B cell (primary cell): ENCODE measurements at regions not wholly inside any gene's neighbourhood (a gene's known extent, or its start where the extent isn't known, plus 50 kb on each side); places are given as distances from the start of the nearest gene placed in this dataset.

Source experiments
- ATAC-seq: fragments of 200-7000 bp; cut with Tn5 transposase; one replicate; pipeline ENCODE4 v1.10.0; 2021; ENCODE audit warnings: low read depth, mild to moderate bottlenecking, moderate number of reproducible peaks, moderate library complexity
- CTCF ChIA-PET: fragments of 350-600 bp; sonication (Branson Sonifier 250); formaldehyde crosslinking; loops from one replicate; lab custom pipeline; 2021; ENCODE audit warnings: antibody characterized with exemption, inconsistent platforms; lab: Charles Lee
- POLR2A ChIA-PET: fragments of 350-600 bp; sonication (Branson Sonifier 250); formaldehyde crosslinking; loops from one replicate; lab custom pipeline; 2021; ENCODE audit warnings: antibody characterized with exemption; lab: Charles Lee
- DNase-seq: peaks from one replicate; pipeline ENCODE4 v3.0.0; 2013
- H2AFZ ChIP-seq: 2 replicates; pipeline ENCODE4 v1.6.1; 2012; ENCODE audit warnings: mild to moderate bottlenecking, low read depth, low read length; ENCODE audit not compliant: insufficient read depth, poor library complexity, severe bottlenecking
- H3K27ac ChIP-seq, 2 donors: 1 replicate in 1 of 2; 2 replicates in 1 of 2; pipeline ENCODE4 v1.5.1; 2012 to 2013; ENCODE audit warnings: low read length in 2 of 2, mild to moderate bottlenecking in 2 of 2, moderate library complexity in 1 of 2
- H3K27me3 ChIP-seq, 4 experiments: fragments of 200-600 bp in 1 of 4; sonication (generic) in 1 of 4; replicated peaks in 1 of 4; 1 replicate in 2 of 4; 2 replicates in 2 of 4; pipeline versions ENCODE4 v1.6.1 to v1.7.0; 2013 to 2016; ENCODE audit warnings: low read length in 3 of 4, mild to moderate bottlenecking in 2 of 4, mixed read lengths in 1 of 4, moderate library complexity in 1 of 4; ENCODE audit not compliant: insufficient read depth in 4 of 4, control insufficient read depth in 3 of 4; ENCODE audit errors: control extremely low read depth in 1 of 4
- H3K36me3 ChIP-seq, 2 experiments: replicated peaks in 1 of 2; 1 replicate in 1 of 2; 2 replicates in 1 of 2; pipeline versions ENCODE4 v1.6.1 to v1.7.1; 2013; ENCODE audit warnings: low read length in 1 of 2; ENCODE audit not compliant: insufficient read depth in 2 of 2, control insufficient read depth in 1 of 2; ENCODE audit errors: control extremely low read depth in 1 of 2, extremely low read depth in 1 of 2
- H3K4me1 ChIP-seq, 2 donors: fragments of 200-600 bp in 1 of 2; sonication (generic) in 1 of 2; 1 replicate in 1 of 2; 2 replicates in 1 of 2; pipeline versions ENCODE4 v1.5.1 to v1.6.1; 2013 to 2017; ENCODE audit warnings: low read length in 2 of 2; ENCODE audit not compliant: control insufficient read depth in 2 of 2, insufficient read depth in 2 of 2
- H3K4me2 ChIP-seq: replicated peaks from 2 replicates; pipeline ENCODE3; 2012; ENCODE audit warnings: mild to moderate bottlenecking, low read depth, low read length; ENCODE audit not compliant: poor library complexity, severe bottlenecking
- H3K4me3 ChIP-seq, 5 experiments: fragments of 200-600 bp in 1 of 5; sonication (generic) in 1 of 5; 1 replicate in 3 of 5; 2 replicates in 2 of 5; pipeline versions ENCODE4 v1.5.1 to v1.7.0; 2011 to 2016; ENCODE audit warnings: low read length in 4 of 5, mild to moderate bottlenecking in 4 of 5, low read depth in 2 of 5, control low read depth in 1 of 5, moderate library complexity in 1 of 5; ENCODE audit not compliant: insufficient read depth in 1 of 5; ENCODE audit errors: control extremely low read depth in 1 of 5, extremely low read depth in 1 of 5
- H3K79me2 ChIP-seq: fragments of 200-600 bp; sonication (generic); one replicate; pipeline ENCODE4 v1.6.0; 2016; ENCODE audit warnings: low read length; ENCODE audit not compliant: control insufficient read depth, insufficient read depth
- H3K9ac ChIP-seq: fragments of 200-600 bp; sonication (generic); 2 replicates; pipeline ENCODE4 v1.6.1; 2017; ENCODE audit warnings: mild to moderate bottlenecking, low read length, moderate library complexity
- H3K9me3 ChIP-seq, 3 donors: one replicate each; pipeline versions ENCODE4 v1.6.1 to v1.7.1; 2013; ENCODE audit warnings: low read length in 2 of 3; ENCODE audit not compliant: control insufficient read depth in 2 of 3, insufficient read depth in 1 of 3; ENCODE audit errors: control extremely low read depth in 1 of 3
- H4K20me1 ChIP-seq: 2 replicates; pipeline ENCODE4 v1.6.0; 2012; ENCODE audit warnings: mild to moderate bottlenecking, low read length; ENCODE audit not compliant: insufficient read depth, control insufficient read depth, poor library complexity, severe bottlenecking
- H3K27ac Mint-ChIP-seq: one replicate; pipeline ENCODE4 v1.8.0; 2021; ENCODE audit warnings: mixed read lengths
- H3K27me3 Mint-ChIP-seq: one replicate; pipeline ENCODE4 v1.8.0; 2021; ENCODE audit warnings: mixed read lengths
- H3K4me1 Mint-ChIP-seq: one replicate; pipeline ENCODE4 v1.8.0; 2021; ENCODE audit warnings: mixed read lengths
- H3K4me3 Mint-ChIP-seq: one replicate; pipeline ENCODE4 v1.8.0; 2021; ENCODE audit warnings: mixed read lengths
- H3K9me3 Mint-ChIP-seq: one replicate; pipeline ENCODE4 v1.8.0; 2022; ENCODE audit warnings: mixed read lengths; ENCODE audit not compliant: insufficient read depth
- EZH2 ChIP-seq: IDR thresholded peaks from 2 replicates; pipeline ENCODE4 v1.6.1; 2012; ENCODE audit warnings: borderline replicate concordance, low read depth, mild to moderate bottlenecking, moderate library complexity, low read length; ENCODE audit not compliant: insufficient read depth, poor library complexity, severe bottlenecking
- WGBS: methylation state at CpG from one replicate; pipeline ENCODE4 v1.1.5; 2013; ENCODE audit warnings: missing lambda C conversion rate; ENCODE audit not compliant: insufficient coverage; 5-methylcytosine and 5-hydroxymethylcytosine counted together
- intact Hi-C: fragments of 100-400 bp; cut with micrococcal nuclease; formaldehyde crosslinking; loops from one replicate; pipeline ENCODE4 v1.10.0; 2022
- TF ChIP-seq, protein P1 (sequence below): fragments of 200-600 bp; IDR thresholded peaks from one replicate; pipeline ENCODE4 v1.8.0; 2022; ENCODE audit warnings: antibody characterized with exemption, mild to moderate bottlenecking

DNA sequence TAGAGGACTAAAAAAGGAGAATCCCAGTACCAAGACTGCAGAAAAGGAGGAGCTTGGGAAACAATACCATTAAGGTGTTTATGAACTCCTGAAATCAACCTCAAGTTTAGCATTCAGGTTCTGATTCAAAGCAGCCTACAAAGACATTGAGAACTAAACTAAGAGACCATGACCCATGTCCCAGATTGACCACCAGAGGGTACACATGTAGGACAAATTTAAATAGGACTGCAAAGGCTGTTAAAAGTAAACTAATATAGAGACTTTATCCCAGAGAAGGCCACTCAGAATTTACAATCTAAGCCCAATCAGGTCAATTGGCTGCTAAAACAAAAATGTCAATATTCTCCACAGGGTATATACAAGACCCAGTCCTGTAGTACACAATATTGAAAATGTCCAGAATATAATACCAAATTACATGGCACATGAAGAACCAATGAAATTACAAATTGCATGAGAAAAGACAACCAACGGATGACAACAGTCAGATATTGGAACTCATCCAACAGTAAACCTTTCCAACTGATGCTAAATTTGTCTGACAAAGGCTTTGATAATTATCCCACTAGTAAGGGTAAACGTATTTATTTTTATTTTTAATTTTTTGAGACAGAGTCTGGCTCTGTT is 682.4 kb downstream of the UQCRFS1 start:
- DNase-seq (no peak), ATAC-seq (no peak)
- no peaks in the 10 kb centered on the region for H3K36me3 ChIP-seq
- no peaks in the 10 kb centered on the region for H3K4me1 ChIP-seq
- Mint-ChIP-seq H3K4me3 (no peak overlapping the region), H3K27me3 (no peaks in the 10 kb centered on the region), H3K27ac (no peak overlapping the region), H3K9me3 (peaks cover 2% of the 10 kb centered on the region), H3K4me1 (no peaks in the 10 kb centered on the region)
- no peak overlapping the region for H3K4me3 ChIP-seq
- ChIA-PET POLR2A (no interaction called here), CTCF (no interaction called here)
- no peak overlapping the region for H3K9ac ChIP-seq
- peaks cover 2 to 5% (median 2%) of the 10 kb centered on the region in 3 donors for H3K9me3 ChIP-seq
- no CpG with 5 or more reads among the region's 2 CpGs for WGBS
- no peak overlapping the region for H2AFZ ChIP-seq
- no peak overlapping the region for H3K27ac ChIP-seq
- no peak for TF ChIP-seq EZH2
- TF ChIP-seq, protein P1, sequence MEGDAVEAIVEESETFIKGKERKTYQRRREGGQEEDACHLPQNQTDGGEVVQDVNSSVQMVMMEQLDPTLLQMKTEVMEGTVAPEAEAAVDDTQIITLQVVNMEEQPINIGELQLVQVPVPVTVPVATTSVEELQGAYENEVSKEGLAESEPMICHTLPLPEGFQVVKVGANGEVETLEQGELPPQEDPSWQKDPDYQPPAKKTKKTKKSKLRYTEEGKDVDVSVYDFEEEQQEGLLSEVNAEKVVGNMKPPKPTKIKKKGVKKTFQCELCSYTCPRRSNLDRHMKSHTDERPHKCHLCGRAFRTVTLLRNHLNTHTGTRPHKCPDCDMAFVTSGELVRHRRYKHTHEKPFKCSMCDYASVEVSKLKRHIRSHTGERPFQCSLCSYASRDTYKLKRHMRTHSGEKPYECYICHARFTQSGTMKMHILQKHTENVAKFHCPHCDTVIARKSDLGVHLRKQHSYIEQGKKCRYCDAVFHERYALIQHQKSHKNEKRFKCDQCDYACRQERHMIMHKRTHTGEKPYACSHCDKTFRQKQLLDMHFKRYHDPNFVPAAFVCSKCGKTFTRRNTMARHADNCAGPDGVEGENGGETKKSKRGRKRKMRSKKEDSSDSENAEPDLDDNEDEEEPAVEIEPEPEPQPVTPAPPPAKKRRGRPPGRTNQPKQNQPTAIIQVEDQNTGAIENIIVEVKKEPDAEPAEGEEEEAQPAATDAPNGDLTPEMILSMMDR, result no peak
- H4K20me1 ChIP-seq, result no peaks in the 10 kb centered on the region
- no peaks in the 10 kb centered on the region for H3K27me3 ChIP-seq
- intact Hi-C loops, result no loop called here
- no peaks in the 10 kb centered on the region for H3K79me2 ChIP-seq
- no peak overlapping the region for H3K4me2 ChIP-seq

DNA sequence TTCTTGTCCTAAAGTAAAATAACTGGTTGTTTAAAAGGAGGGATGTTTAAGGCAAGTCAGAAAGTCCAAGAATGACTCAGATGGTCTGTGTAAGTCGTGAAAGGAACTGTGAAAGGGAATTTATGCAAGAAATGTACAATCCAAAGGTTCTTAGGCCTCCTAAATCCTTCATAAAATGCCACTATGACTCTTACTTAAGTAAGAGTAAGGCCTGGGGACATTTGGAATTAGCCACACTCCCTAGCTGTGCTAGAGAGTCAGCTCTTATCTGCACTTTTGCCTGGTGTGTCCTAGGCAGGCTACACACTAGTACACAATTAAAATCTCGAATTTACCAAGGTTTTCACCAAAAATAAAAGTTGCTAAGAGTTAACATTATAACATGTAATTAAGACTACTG is 686.9 kb downstream of the UQCRFS1 start:
- TF ChIP-seq EZH2, result no peak
- TF ChIP-seq, protein P1, result no peak
- Histone ChIP-seq H2AFZ (no peak overlapping the region), H3K4me3 (no peak overlapping the region), H3K4me1 (no peaks in the 10 kb centered on the region), H3K36me3 (no peaks in the 10 kb centered on the region), H3K27ac (no peak overlapping the region), H3K4me2 (no peak overlapping the region), H4K20me1 (no peaks in the 10 kb centered on the region), H3K27me3 (no peaks in the 10 kb centered on the region), H3K9me3 (peaks cover 0 to 3% (median 2%) of the 10 kb centered on the region in 3 donors), H3K79me2 (no peaks in the 10 kb centered on the region), H3K9ac (no peak overlapping the region)
- H3K4me3 Mint-ChIP-seq, result no peak overlapping the region
- H3K27ac Mint-ChIP-seq, result no peak overlapping the region
- H3K4me1 Mint-ChIP-seq, result no peaks in the 10 kb centered on the region
- no peak for ATAC-seq
- ChIA-PET POLR2A (no interaction called here), CTCF (no interaction called here)
- no peaks in the 10 kb centered on the region for H3K27me3 Mint-ChIP-seq
- intact Hi-C loops, result no loop called here
- DNase-seq, result no peak
- no CpG with 5 or more reads among the region's 2 CpGs for WGBS
- H3K9me3 Mint-ChIP-seq, result no peaks in the 10 kb centered on the region
